Suprapubic skin (tissue), 4 donors: ENCODE measurements at regions not wholly inside any gene's neighbourhood (a gene's known extent, or its start where the extent isn't known, plus 50 kb on each side); places are given as distances from the start of the nearest gene placed in this dataset.

Experiments
- DNase-seq, 2 donors: peaks; one replicate each; pipeline ENCODE4 v3.0.0-alpha.2; 2019; ENCODE audit warnings: low spot score in 2 of 2
- H3K27ac ChIP-seq: fragments of 200-600 bp; sonication (generic); one replicate; pipeline ENCODE4 v1.5.1; 2019
- H3K27me3 ChIP-seq: fragments of 200-600 bp; sonication (generic); one replicate; pipeline ENCODE4 v1.5.1; 2019
- H3K36me3 ChIP-seq: fragments of 200-600 bp; sonication (generic); one replicate; pipeline ENCODE4 v1.5.1; 2019
- H3K4me1 ChIP-seq: fragments of 200-600 bp; sonication (generic); one replicate; pipeline ENCODE4 v1.5.1; 2019
- H3K4me3 ChIP-seq: fragments of 200-600 bp; sonication (generic); one replicate; pipeline ENCODE4 v1.5.1; 2019; ENCODE audit warnings: mild to moderate bottlenecking
- H3K9me3 ChIP-seq: fragments of 200-600 bp; sonication (generic); one replicate; pipeline ENCODE4 v1.5.1; 2019
- CTCF ChIP-seq, 2 donors: fragments of 200-600 bp in 1 of 2; fragments of 450-650 bp in 1 of 2; sonication (generic) in 1 of 2; IDR thresholded peaks; one replicate each; pipeline ENCODE4 v1.5.1; 2016 to 2019; ENCODE audit warnings: antibody characterized with exemption in 2 of 2, mild to moderate bottlenecking in 1 of 2, moderate library complexity in 1 of 2
- EP300 ChIP-seq: sonication (generic); formaldehyde crosslinking; IDR thresholded peaks from one replicate; pipeline ENCODE4 v1.6.1; 2017; ENCODE audit warnings: antibody characterized with exemption
- POLR2A ChIP-seq, 2 donors: fragments of 450-650 bp; IDR thresholded peaks; one replicate each; pipeline ENCODE4 v1.6.1; 2017; ENCODE audit warnings: antibody characterized with exemption in 2 of 2, mild to moderate bottlenecking in 2 of 2, moderate library complexity in 2 of 2
- POLR2AphosphoS5 ChIP-seq, 3 donors: sonication (generic); formaldehyde crosslinking; IDR thresholded peaks; one replicate each; pipeline ENCODE4 v1.6.1; 2017; ENCODE audit warnings: antibody characterized with exemption in 3 of 3
- WGBS: methylation state at CpG from one replicate; pipeline ENCODE4 v1.1.5; 2018; 5-methylcytosine and 5-hydroxymethylcytosine counted together

DNA sequence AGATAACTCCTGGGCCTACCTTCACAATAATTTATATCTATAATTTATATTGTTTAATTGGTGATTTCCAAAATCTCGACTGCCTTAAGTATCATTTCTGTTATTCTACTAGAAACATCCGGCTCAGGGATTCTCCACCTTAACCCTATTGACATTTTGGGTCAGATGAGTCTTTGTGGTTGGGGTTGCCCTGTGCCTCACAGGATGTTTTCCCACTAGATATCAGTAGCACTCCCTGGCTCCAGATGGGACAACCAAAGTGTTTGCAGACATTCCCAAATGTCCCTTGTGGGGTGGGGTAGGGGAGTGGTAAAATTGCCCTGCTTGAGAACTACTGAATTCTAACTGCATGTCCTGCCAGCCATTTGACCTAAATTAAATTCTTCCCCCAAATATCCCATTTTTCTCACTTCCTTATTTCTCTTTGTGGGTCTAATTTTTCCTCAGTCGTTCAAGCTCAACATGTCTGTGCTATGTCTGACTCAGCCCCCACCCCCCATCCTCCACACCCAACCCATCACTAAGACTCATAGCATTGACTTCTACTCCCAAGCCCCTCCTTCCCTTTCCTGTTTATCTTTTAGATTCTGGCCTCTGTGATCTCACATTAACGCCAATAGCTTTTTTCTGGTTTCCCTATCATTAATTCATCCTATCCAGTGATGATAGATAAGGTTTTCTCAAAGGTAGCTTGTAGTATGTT lies 545.1 kb downstream of the EFNB2 start:
- Histone ChIP-seq H3K9me3 (no peaks in the 10 kb centered on the region), H3K36me3 (no peaks in the 10 kb centered on the region), H3K4me1 (peaks cover 9% of the 10 kb centered on the region), H3K27ac (no peak overlapping the region), H3K4me3 (no peak overlapping the region), H3K27me3 (no peaks in the 10 kb centered on the region)
- DNase-seq = no peak
- WGBS = 76% methylated on average over 4 of the region's 4 CpGs
- no peak for TF ChIP-seq POLR2A (IDR thresholded peaks at IDR 0.05)
- TF ChIP-seq EP300 = no peak
- TF ChIP-seq POLR2AphosphoS5 (IDR thresholded peaks at IDR 0.05) = no peak
- no peak for TF ChIP-seq CTCF (IDR thresholded peaks at IDR 0.05)

- H3K27me3 ChIP-seq = no peaks in the 10 kb centered on the region
- peaks cover 2% of the 10 kb centered on the region for H3K4me1 ChIP-seq
- H3K27ac ChIP-seq = no peak overlapping the region
- TF ChIP-seq POLR2A (IDR thresholded peaks at IDR 0.05) (no peak), CTCF (IDR thresholded peaks at IDR 0.05) (no peak), EP300 (no peak), POLR2AphosphoS5 (IDR thresholded peaks at IDR 0.05) (no peak)
- WGBS = 81% methylated on average over 11 of the region's 11 CpGs
- no peak for DNase-seq
- H3K9me3 ChIP-seq = no peaks in the 10 kb centered on the region
- H3K36me3 ChIP-seq = no peaks in the 10 kb centered on the region
- H3K4me3 ChIP-seq = no peak overlapping the region
Observed at GRCh38 chr13:105984646-105985045, 550.8 kb downstream of the EFNB2 start.

DNA sequence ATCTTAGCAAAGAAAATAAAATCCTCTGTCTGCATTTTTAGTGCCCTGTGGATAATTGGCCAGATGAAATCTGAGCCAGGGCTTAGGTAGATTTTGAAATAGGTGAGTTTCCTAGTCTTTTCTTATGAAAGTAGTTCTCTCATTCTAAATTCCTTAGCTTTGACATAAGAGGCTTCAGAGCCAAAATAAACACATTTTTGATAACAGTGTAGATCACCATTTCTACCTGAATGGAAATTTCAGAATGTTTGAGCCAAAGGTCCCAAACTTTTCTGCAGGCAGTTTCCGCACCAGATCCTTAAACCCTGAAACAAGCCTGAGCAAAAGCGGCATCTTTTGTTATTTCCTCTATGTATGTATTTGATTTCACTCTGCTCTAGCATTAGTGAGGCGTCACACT lies 551.2 kb downstream of the EFNB2 start:
- 89% methylated on average over 3 of the region's 3 CpGs for WGBS
- Histone ChIP-seq H3K27me3 (no peaks in the 10 kb centered on the region), H3K27ac (no peak overlapping the region), H3K4me3 (no peak overlapping the region), H3K36me3 (no peaks in the 10 kb centered on the region), H3K9me3 (no peaks in the 10 kb centered on the region), H3K4me1 (peaks cover 6% of the 10 kb centered on the region)
- DNase-seq = no peak
- TF ChIP-seq EP300 = no peak
- TF ChIP-seq CTCF (IDR thresholded peaks at IDR 0.05) = no peak
- no peak for TF ChIP-seq POLR2AphosphoS5 (IDR thresholded peaks at IDR 0.05)
- no peak for TF ChIP-seq POLR2A (IDR thresholded peaks at IDR 0.05)

DNA sequence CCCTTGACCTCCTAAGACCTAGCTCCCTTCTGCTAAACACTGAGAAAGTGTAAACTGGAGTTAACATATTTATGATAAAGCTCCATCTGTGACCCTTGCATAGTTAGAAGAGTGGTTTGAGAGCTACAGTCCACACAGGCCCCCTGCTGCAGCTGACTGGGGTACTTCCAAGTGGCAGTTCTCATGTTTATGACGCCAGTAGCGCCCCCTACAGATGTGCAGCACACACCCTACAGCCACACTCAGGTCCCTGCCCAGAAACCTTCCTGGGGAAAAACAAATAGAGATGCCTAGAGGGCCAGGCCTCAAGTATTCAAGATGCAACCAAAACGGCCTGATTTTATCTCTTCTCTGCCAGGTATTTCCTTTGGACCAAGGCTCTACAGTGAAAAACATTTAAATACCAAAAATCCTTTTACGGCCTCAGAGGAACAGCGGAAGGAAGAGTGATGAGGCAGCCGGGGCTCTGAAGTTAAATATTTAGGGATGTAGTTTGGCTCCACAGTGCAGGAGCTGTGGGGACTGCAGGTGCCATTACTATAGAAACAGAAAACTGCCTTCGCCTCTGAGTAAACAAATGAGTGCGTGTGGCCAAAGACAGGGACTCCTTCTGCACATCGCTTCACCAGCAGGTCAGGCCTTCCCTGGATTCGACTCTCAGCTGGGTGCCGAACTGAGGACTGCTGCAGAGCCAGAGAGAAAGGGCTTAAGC lies 553.1 kb downstream of the EFNB2 start:
- DNase-seq = no peak
- WGBS = 79% methylated on average over 11 of the region's 11 CpGs
- H3K36me3 ChIP-seq = no peaks in the 10 kb centered on the region

More for the DNA sequence above, 553.1 kb downstream of the EFNB2 start:
- Histone ChIP-seq H3K4me3 (no peak overlapping the region), H3K4me1 (peaks cover 6% of the 10 kb centered on the region), H3K27ac (no peak overlapping the region), H3K9me3 (no peaks in the 10 kb centered on the region), H3K27me3 (no peaks in the 10 kb centered on the region)
- TF ChIP-seq EP300 (no peak), POLR2AphosphoS5 (IDR thresholded peaks at IDR 0.05) (no peak), CTCF (IDR thresholded peaks at IDR 0.05) (no peak)
